ENCODE measurements at regions not wholly inside any gene's neighbourhood (a gene's known extent, or its start where the extent isn't known, plus 50 kb on each side); places are given as distances from the start of the nearest gene placed in this dataset.

DNA sequence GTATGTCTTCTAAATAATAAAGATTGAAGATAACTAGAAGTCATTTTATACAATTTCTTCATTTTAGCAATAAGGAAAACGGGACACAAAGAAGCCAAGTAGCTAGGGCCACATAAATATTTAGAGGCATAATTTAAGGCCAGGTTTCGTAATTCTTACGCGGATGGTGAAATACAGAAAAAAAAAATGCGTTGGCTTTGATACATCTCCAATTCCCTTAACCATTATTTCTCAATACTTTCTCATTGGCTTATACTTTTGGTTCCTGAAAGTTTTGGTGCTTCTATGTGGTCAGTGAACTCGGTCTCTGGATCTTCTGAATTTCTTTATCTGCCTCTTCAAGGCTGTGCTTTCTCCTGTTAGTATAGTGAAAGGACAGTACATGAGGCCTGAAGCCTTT is 888.1 kb downstream of the KCNJ2 start:
- H3K27ac ChIP-seq (ENCODE audit: low read depth, low read length) = no peak overlapping the region
- FAIRE-seq = no peak
- H3K79me1 ChIP-seq (ENCODE audit: low read depth, low read length) = no peaks in the 10 kb centered on the region
- no peaks in the 10 kb centered on the region for H3K23me2 ChIP-seq (ENCODE audit: low read depth, low read length)
- 95% methylated on average over 6 of the region's 6 CpGs; no CpG with 5 or more reads in 1 of the 2 experiments for WGBS, 2 experiments (ENCODE audit: extremely low coverage in 1 of 2, insufficient coverage in 1 of 2, insufficient read length in 1 of 2, insufficient replicate concordance in 2 of 2, low coverage in 1 of 2, low lambda C conversion rate in 2 of 2, missing lambda C conversion rate in 1 of 2)
- no peak overlapping the region for H2BK120ac ChIP-seq (replicated peaks; ENCODE audit: low read depth, low read length)
- no peaks in the 10 kb centered on the region for H3K36me3 ChIP-seq (ENCODE audit: control insufficient read depth in 2 of 4, insufficient read depth in 4 of 4, low read length in 3 of 4)
- no peak overlapping the region for H3K4ac ChIP-seq (replicated peaks; ENCODE audit: insufficient read length, low read depth, low read length)
- H2AK5ac ChIP-seq (ENCODE audit: low read depth, low read length) = no peak overlapping the region
- H4K20me1 ChIP-seq (replicated peaks in 1 of 2; ENCODE audit: control insufficient read depth in 1 of 2, insufficient read depth in 2 of 2, low read length in 2 of 2) = no peaks in the 10 kb centered on the region
- no peak overlapping the region for H2BK15ac ChIP-seq (ENCODE audit: low read length)
- H3K23ac ChIP-seq (ENCODE audit: insufficient read length) = no peak overlapping the region
- H3K4me2 ChIP-seq (ENCODE audit: insufficient read depth in 1 of 2, low read depth in 2 of 2, low read length in 2 of 2) = no peak overlapping the region
- no peak overlapping the region for H4K8ac ChIP-seq (ENCODE audit: extremely low read depth, insufficient read depth, low read length)
- no peak overlapping the region for H3K14ac ChIP-seq (ENCODE audit: insufficient read length)
- no peaks in the 10 kb centered on the region for H3K27me3 ChIP-seq (replicated peaks in 1 of 4; ENCODE audit: control insufficient read depth in 3 of 4, extremely low read depth in 1 of 4, insufficient read depth in 3 of 4, low read length in 3 of 4)
- no peak overlapping the region for H4K5ac ChIP-seq (ENCODE audit: insufficient read length, low read depth, low read length)
- no peaks in the 10 kb centered on the region for H3K9me3 ChIP-seq (ENCODE audit: insufficient read depth in 2 of 2, low read depth in 1 of 2, low read length in 1 of 2)
- no peak overlapping the region for H3K4me3 ChIP-seq (ENCODE audit: extremely low read depth in 1 of 4, insufficient read depth in 2 of 4, low read depth in 3 of 4, low read length in 4 of 4)
- H4K91ac ChIP-seq (replicated peaks; ENCODE audit: insufficient read length, low read length) = no peak overlapping the region
- H3K9ac ChIP-seq (replicated peaks in 1 of 4; ENCODE audit: extremely low read depth in 1 of 4, low read depth in 3 of 4, low read length in 3 of 4) = no peak overlapping the region
- H3K79me2 ChIP-seq (ENCODE audit: control insufficient read depth in 1 of 2, insufficient read depth in 2 of 2, low read length in 2 of 2) = no peaks in the 10 kb centered on the region
- POLR2A ChIA-PET (ENCODE audit: partially characterized antibody) = no interaction called here
- CTCF ChIA-PET (ENCODE audit: partially characterized antibody) = no interaction called here
- no peak overlapping the region for H2AFZ ChIP-seq (ENCODE audit: low read length)
- no peak for DNase-seq (ENCODE audit: low read depth in 1 of 2, low spot score in 2 of 2)
- no peak overlapping the region for H3K56ac ChIP-seq (replicated peaks; ENCODE audit: insufficient read length, low read depth, low read length)
- H3K4me1 ChIP-seq (replicated peaks in 1 of 4; ENCODE audit: control insufficient read depth in 3 of 4, insufficient read depth in 4 of 4, low read length in 3 of 4) = no peaks in the 10 kb centered on the region
- no peak overlapping the region for H2BK5ac ChIP-seq (ENCODE audit: low read depth, low read length)
- H3K18ac ChIP-seq (ENCODE audit: extremely low read depth, low read length) = no peak overlapping the region
- no peak overlapping the region for H2BK12ac ChIP-seq (ENCODE audit: low read depth, low read length)
- no peak overlapping the region for H2BK20ac ChIP-seq (ENCODE audit: low read length)
- TF ChIP-seq SIRT6 (IDR thresholded peaks at IDR 0.05; ENCODE audit: low read length) = no peak
- no peak for TF ChIP-seq CBX8 (IDR thresholded peaks at IDR 0.05; ENCODE audit: borderline replicate concordance, low read depth, low read length)
- TF ChIP-seq POU5F1 (IDR thresholded peaks at IDR 0.05; ENCODE audit: low read depth, low read length) = no peak
- TF ChIP-seq CTCF (IDR thresholded peaks at IDR 0.05; ENCODE audit: control extremely low read depth in 1 of 3, insufficient read depth in 1 of 3, low read depth in 1 of 3, low read length in 3 of 3) = no peak
- no peak for TF ChIP-seq MAX (IDR thresholded peaks at IDR 0.05)
- TF ChIP-seq ZNF274 (IDR thresholded peaks at IDR 0.05; ENCODE audit: borderline replicate concordance, extremely low read depth, low read length) = no peak
- no peak for TF ChIP-seq CBX5 (IDR thresholded peaks at IDR 0.05; ENCODE audit: low read depth, low read length)
- TF ChIP-seq CHD2 (IDR thresholded peaks at IDR 0.05; ENCODE audit: low read length) = no peak
- TF ChIP-seq SUZ12 (IDR thresholded peaks at IDR 0.05; ENCODE audit: low read length) = no peak
- no peak for TF ChIP-seq ATF3 (IDR thresholded peaks at IDR 0.05; ENCODE audit: insufficient read depth, low read depth, low read length)
- TF ChIP-seq RFX5 (IDR thresholded peaks at IDR 0.05; ENCODE audit: borderline replicate concordance, low read depth, low read length) = no peak
- no peak for TF ChIP-seq CEBPB (IDR thresholded peaks at IDR 0.05; ENCODE audit: low read depth, low read length)
- TF ChIP-seq TCF12 (IDR thresholded peaks at IDR 0.05; ENCODE audit: low read depth, low read length) = no peak
